D721Med (cell line): ENCODE measurements at regions not wholly inside any gene's neighbourhood (a gene's known extent, or its start where the extent isn't known, plus 50 kb on each side); places are given as distances from the start of the nearest gene placed in this dataset.

ENCODE experiments used
- DNase-seq: peaks from one replicate; pipeline ENCODE4 v3.0.0; 2011; ENCODE audit warnings: low spot score; ENCODE audit not compliant: insufficient read length
- FAIRE-seq: peaks from 2 replicates; lab custom pipeline; 2011; peaks lifted over from hg19 to GRCh38; lab: Jason Lieb, UNC
- CTCF ChIP-seq: IDR thresholded peaks from 2 replicates; pipeline ENCODE4 v1.5.1; 2012; ENCODE audit warnings: mild to moderate bottlenecking, control low read depth; ENCODE audit not compliant: insufficient read depth; ENCODE audit errors: missing control alignments

- TF ChIP-seq CTCF: no peak
- no peak for DNase-seq
- FAIRE-seq: no peak
These were observed 225.7 kb upstream of the PPP2R2D start for GRCh38 chr10:131675104-131675503.

- no peak for DNase-seq
- no peak for TF ChIP-seq CTCF
- FAIRE-seq: no peak
These were observed 224.6 kb upstream of the PPP2R2D start for GRCh38 chr10:131676046-131676799.

GRCh38 chr10:131676800-131677421 lies 223.9 kb upstream of the PPP2R2D start:
- DNase-seq: no peak
- no peak for TF ChIP-seq CTCF
- no peak for FAIRE-seq

- DNase-seq (no peak), FAIRE-seq (no peak)
- no peak for TF ChIP-seq CTCF
These were observed 223.1 kb upstream of the PPP2R2D start for GRCh38 chr10:131677671-131678070.

- DNase-seq: no peak
- no peak for TF ChIP-seq CTCF
- FAIRE-seq: no peak
These were observed 222.6 kb upstream of the PPP2R2D start for GRCh38 chr10:131678171-131678570.

GRCh38 chr10:131678613-131679012 lies 222.2 kb upstream of the PPP2R2D start:
- no peak for DNase-seq
- TF ChIP-seq CTCF: no peak
- no peak for FAIRE-seq

- no peak for DNase-seq
- FAIRE-seq: no peak
- no peak for TF ChIP-seq CTCF
These were observed 220.9 kb upstream of the PPP2R2D start for GRCh38 chr10:131679926-131680325.
